ENCODE measurements at regions not wholly inside any gene's neighbourhood (a gene's known extent, or its start where the extent isn't known, plus 50 kb on each side); places are given as distances from the start of the nearest gene placed in this dataset.
"Not testable (repeated sequence)": the region's sequence is repeated elsewhere in the genome, so short reads cannot be mapped to it uniquely, and the experiment has no call there.

GRCh38 chr12:31184667-31185066, 111.0 kb downstream of the DDX11 start:
- H3K36me3 Mint-ChIP-seq; H3K4me1 Mint-ChIP-seq; H3K4me3 ChIP-seq (ENCODE audit: low read length in 2 of 2); H3K27me3 Mint-ChIP-seq; H3K27ac Mint-ChIP-seq; DNase-seq; CTCF ChIA-PET (ENCODE audit: partially characterized antibody); H3K36me3 ChIP-seq (ENCODE audit: insufficient read depth, low read length); H3K27ac ChIP-seq (ENCODE audit: low read depth, low read length); H3K27me3 ChIP-seq (ENCODE audit: insufficient read depth, low read length); H3K9me3 ChIP-seq (ENCODE audit: control insufficient read depth in 1 of 2, low read length in 2 of 2); H3K4me3 Mint-ChIP-seq; H3K9me3 Mint-ChIP-seq; H3K4me1 ChIP-seq (ENCODE audit: insufficient read depth, low read length); POLR2A ChIA-PET (ENCODE audit: partially characterized antibody); intact Hi-C loops (cut with micrococcal nuclease): not testable (repeated sequence)

DNA sequence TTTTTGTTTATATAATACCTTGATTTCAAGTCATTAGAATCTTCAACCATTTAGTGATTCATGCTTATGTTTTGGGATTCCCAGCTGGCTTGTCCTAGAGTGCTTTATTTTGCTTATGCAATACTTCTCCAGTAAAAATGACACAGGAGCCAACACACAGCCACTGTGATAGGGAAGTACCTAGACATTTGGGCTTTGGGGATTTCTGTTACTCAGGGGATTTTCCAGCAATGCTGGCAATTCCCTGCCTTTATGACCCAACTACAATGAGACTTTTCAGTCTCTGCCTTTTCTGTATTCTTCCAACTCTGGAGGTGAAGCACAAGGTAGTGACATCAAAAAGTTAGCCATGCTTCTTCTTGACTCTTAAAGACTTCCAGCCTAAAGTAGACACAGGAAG, 119.0 kb downstream of the DDX11 start:
- H3K9me3 ChIP-seq (ENCODE audit: control insufficient read depth in 1 of 2, low read length in 2 of 2); intact Hi-C loops (cut with micrococcal nuclease); H3K27ac Mint-ChIP-seq; CTCF ChIA-PET (ENCODE audit: partially characterized antibody); H3K27me3 ChIP-seq (ENCODE audit: insufficient read depth, low read length); H3K4me3 ChIP-seq (ENCODE audit: low read length in 2 of 2); H3K4me3 Mint-ChIP-seq; H3K36me3 ChIP-seq (ENCODE audit: insufficient read depth, low read length); H3K4me1 Mint-ChIP-seq; H3K4me1 ChIP-seq (ENCODE audit: insufficient read depth, low read length); H3K36me3 Mint-ChIP-seq; DNase-seq; POLR2A ChIA-PET (ENCODE audit: partially characterized antibody); H3K27ac ChIP-seq (ENCODE audit: low read depth, low read length): not testable (repeated sequence)
- H3K27me3 Mint-ChIP-seq = peaks cover 1 to 13% of the 10 kb centered on the region in 2 donors
- H3K9me3 Mint-ChIP-seq = peaks cover 0 to 10% (median 2%) of the 10 kb centered on the region in 8 donors

DNA sequence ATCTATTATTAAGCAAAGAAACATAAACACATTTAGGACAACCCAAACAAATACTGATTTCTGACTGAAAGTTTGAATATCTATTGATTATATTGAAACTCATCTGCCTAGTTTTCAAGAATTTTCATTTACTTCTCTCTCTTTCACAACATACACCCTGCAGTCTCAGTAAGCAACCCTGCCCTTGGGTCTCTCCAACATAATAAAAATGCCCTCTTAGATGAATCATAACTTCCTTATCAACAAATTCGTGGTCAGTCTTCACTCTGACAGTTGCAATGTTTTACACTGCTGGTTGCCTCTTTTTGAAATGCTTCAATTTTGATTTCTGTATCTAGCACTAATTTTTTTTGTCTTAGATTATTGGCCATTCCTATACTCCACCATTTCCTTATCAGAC, 122.0 kb downstream of the DDX11 start:
- H3K27me3 ChIP-seq (ENCODE audit: insufficient read depth, low read length); CTCF ChIA-PET (ENCODE audit: partially characterized antibody); H3K4me1 Mint-ChIP-seq; H3K27ac ChIP-seq (ENCODE audit: low read depth, low read length); POLR2A ChIA-PET (ENCODE audit: partially characterized antibody); H3K4me3 ChIP-seq (ENCODE audit: low read length in 2 of 2); H3K9me3 ChIP-seq (ENCODE audit: control insufficient read depth in 1 of 2, low read length in 2 of 2); H3K27ac Mint-ChIP-seq; intact Hi-C loops (cut with micrococcal nuclease); H3K9me3 Mint-ChIP-seq; H3K4me1 ChIP-seq (ENCODE audit: insufficient read depth, low read length); H3K36me3 ChIP-seq (ENCODE audit: insufficient read depth, low read length); H3K36me3 Mint-ChIP-seq; H3K4me3 Mint-ChIP-seq: not testable (repeated sequence)
- peaks cover 6 to 17% of the 10 kb centered on the region in 2 donors for H3K27me3 Mint-ChIP-seq
- DNase-seq = peak in 1 of 5 donors; percentile 30

GRCh38 chr12:31199476-31199875, 125.8 kb downstream of the DDX11 start:
- H3K4me3 Mint-ChIP-seq; POLR2A ChIA-PET (ENCODE audit: partially characterized antibody); H3K4me3 ChIP-seq (ENCODE audit: low read length in 2 of 2); intact Hi-C loops (cut with micrococcal nuclease); CTCF ChIA-PET (ENCODE audit: partially characterized antibody); H3K9me3 ChIP-seq (ENCODE audit: control insufficient read depth in 1 of 2, low read length in 2 of 2); H3K27me3 ChIP-seq (ENCODE audit: insufficient read depth, low read length); H3K4me1 ChIP-seq (ENCODE audit: insufficient read depth, low read length); H3K36me3 Mint-ChIP-seq; H3K9me3 Mint-ChIP-seq; DNase-seq; H3K36me3 ChIP-seq (ENCODE audit: insufficient read depth, low read length); H3K4me1 Mint-ChIP-seq; H3K27ac ChIP-seq (ENCODE audit: low read depth, low read length): not testable (repeated sequence)
- Mint-ChIP-seq H3K27me3 (peaks cover 17 to 23% of the 10 kb centered on the region in 2 donors), H3K27ac (peak overlapping the region in 1 of 7 donors; percentile 15)

- H3K9me3 Mint-ChIP-seq = peaks cover 0 to 3% (median 0%) of the 10 kb centered on the region in 8 donors
Measured at GRCh38 chr12:31201382-31201781, 124.6 kb downstream of the SINHCAF start.

DNA sequence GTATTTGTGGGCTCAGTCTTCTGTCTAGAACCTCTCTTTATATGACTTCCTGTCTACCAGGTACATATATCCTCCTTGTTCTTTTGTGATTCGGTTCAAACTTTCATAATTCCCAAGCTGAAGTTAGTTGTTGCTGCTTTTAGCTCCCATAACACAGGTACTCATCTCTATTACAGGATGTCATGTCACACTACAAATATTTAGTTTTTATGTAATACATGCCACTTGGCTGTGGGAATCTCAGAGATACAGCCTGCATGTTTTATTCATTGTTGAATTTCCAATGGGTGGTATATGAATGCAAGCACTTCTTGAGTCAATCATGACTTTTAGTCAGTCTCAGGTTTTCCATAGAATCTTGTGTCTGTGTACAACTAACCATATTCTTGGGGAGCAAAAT, 122.7 kb downstream of the SINHCAF start:
- Histone ChIP-seq H3K27ac (ENCODE audit: low read depth, low read length) (no peak overlapping the region), H3K27me3 (ENCODE audit: insufficient read depth, low read length) (no peaks in the 10 kb centered on the region), H3K36me3 (ENCODE audit: insufficient read depth, low read length) (no peaks in the 10 kb centered on the region), H3K4me1 (ENCODE audit: insufficient read depth, low read length) (no peaks in the 10 kb centered on the region), H3K9me3 (ENCODE audit: control insufficient read depth in 1 of 2, low read length in 2 of 2) (no peaks in the 10 kb centered on the region), H3K4me3 (ENCODE audit: low read length in 2 of 2) (no peak overlapping the region)
- Mint-ChIP-seq H3K36me3 (no peaks in the 10 kb centered on the region), H3K4me3 (no peak overlapping the region), H3K4me1 (peaks cover 5 to 8% (median 7%) of the 10 kb centered on the region in 4 donors), H3K27ac (no peak overlapping the region), H3K27me3 (peaks cover 17 to 30% of the 10 kb centered on the region in 2 donors), H3K9me3 (peaks cover 0 to 3% (median 0%) of the 10 kb centered on the region in 8 donors)
- ChIA-PET CTCF (ENCODE audit: partially characterized antibody) (no interaction called here), POLR2A (ENCODE audit: partially characterized antibody) (no interaction called here)
- intact Hi-C loops (cut with micrococcal nuclease) = no loop called here
- no peak for DNase-seq

More at GRCh38 chr12:31201382-31201781, 124.6 kb downstream of the SINHCAF start:
- Histone ChIP-seq H3K4me1 (ENCODE audit: insufficient read depth, low read length) (no peaks in the 10 kb centered on the region), H3K27me3 (ENCODE audit: insufficient read depth, low read length) (no peaks in the 10 kb centered on the region), H3K36me3 (ENCODE audit: insufficient read depth, low read length) (no peaks in the 10 kb centered on the region), H3K27ac (ENCODE audit: low read depth, low read length) (no peak overlapping the region), H3K4me3 (ENCODE audit: low read length in 2 of 2) (no peak overlapping the region), H3K9me3 (ENCODE audit: control insufficient read depth in 1 of 2, low read length in 2 of 2) (no peaks in the 10 kb centered on the region)
- Mint-ChIP-seq H3K27me3 (peaks cover 17 to 28% of the 10 kb centered on the region in 2 donors), H3K4me1 (peaks cover 5 to 8% (median 7%) of the 10 kb centered on the region in 4 donors), H3K4me3 (no peak overlapping the region), H3K36me3 (no peaks in the 10 kb centered on the region), H3K27ac (no peak overlapping the region)
- DNase-seq = no peak
- ChIA-PET POLR2A (ENCODE audit: partially characterized antibody) (no interaction called here), CTCF (ENCODE audit: partially characterized antibody) (no interaction called here)
- intact Hi-C loops (cut with micrococcal nuclease) = no loop called here

DNA sequence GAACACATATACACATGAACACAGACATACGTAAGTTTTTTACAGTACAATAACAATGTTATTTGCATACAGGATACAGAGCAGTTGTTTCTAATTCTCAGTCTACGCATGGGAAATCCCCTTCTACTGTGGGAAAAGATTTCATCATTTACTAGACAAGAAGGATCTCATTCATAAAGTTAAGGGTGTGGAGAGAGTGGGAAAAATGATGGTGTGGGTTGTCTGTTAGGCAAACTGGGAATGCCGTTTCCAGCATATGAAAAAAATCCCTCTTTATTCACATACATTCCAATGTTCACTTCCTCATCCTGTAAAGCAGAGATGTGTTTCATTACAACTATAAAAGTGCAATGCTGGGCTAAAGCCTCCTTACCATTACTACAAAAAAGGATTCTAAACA, 120.9 kb downstream of the SINHCAF start:
- Mint-ChIP-seq H3K36me3 (no peaks in the 10 kb centered on the region), H3K27me3 (peaks cover 14 to 22% of the 10 kb centered on the region in 2 donors), H3K4me3 (no peak overlapping the region), H3K9me3 (no peaks in the 10 kb centered on the region), H3K27ac (no peak overlapping the region), H3K4me1 (peaks cover 5 to 8% (median 7%) of the 10 kb centered on the region in 4 donors)
- Histone ChIP-seq H3K4me1 (ENCODE audit: insufficient read depth, low read length) (no peaks in the 10 kb centered on the region), H3K9me3 (ENCODE audit: control insufficient read depth in 1 of 2, low read length in 2 of 2) (no peaks in the 10 kb centered on the region), H3K4me3 (ENCODE audit: low read length in 2 of 2) (no peak overlapping the region), H3K27me3 (ENCODE audit: insufficient read depth, low read length) (no peaks in the 10 kb centered on the region), H3K27ac (ENCODE audit: low read depth, low read length) (no peak overlapping the region), H3K36me3 (ENCODE audit: insufficient read depth, low read length) (no peaks in the 10 kb centered on the region)
- ChIA-PET POLR2A (ENCODE audit: partially characterized antibody) (no interaction called here), CTCF (ENCODE audit: partially characterized antibody) (no interaction called here)
- no peak for DNase-seq
- intact Hi-C loops (cut with micrococcal nuclease) = no loop called here

DNA sequence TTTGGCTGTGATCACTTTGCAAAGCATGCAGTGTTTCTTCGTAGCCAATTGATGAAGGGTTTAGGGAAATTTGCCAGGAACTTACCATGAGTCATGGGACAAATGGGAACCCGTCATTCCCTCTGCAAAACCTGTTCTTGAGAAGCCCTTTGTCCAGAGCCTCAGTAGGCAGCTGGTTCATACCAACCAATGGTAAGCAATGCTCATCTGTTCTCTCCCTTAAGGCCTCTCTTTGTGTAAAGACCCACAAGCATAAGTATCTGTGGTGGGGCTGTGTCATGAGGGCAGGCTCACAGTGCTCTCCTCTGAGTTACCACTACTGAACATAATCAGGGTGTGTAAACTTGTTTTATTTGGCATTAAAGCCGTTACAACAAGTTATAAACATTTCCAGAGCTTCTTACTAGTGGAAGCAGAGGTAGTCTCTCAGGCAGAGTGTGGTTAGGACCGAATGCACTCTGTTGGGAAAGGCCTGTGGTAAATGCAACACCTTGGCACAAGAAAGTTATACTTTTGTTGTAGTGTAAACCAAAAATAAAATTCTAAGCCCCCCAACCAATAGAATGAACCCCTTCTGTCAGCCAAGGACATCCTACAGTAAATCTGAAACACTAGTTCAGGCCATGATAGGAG, 119.8 kb downstream of the SINHCAF start:
- DNase-seq = no peak
- Histone ChIP-seq H3K4me3 (ENCODE audit: low read length in 2 of 2) (no peak overlapping the region), H3K36me3 (ENCODE audit: insufficient read depth, low read length) (no peaks in the 10 kb centered on the region), H3K4me1 (ENCODE audit: insufficient read depth, low read length) (no peaks in the 10 kb centered on the region), H3K9me3 (ENCODE audit: control insufficient read depth in 1 of 2, low read length in 2 of 2) (no peaks in the 10 kb centered on the region), H3K27me3 (ENCODE audit: insufficient read depth, low read length) (no peaks in the 10 kb centered on the region), H3K27ac (ENCODE audit: low read depth, low read length) (no peak overlapping the region)
- intact Hi-C loops (cut with micrococcal nuclease) = no loop called here
- Mint-ChIP-seq H3K27ac (no peak overlapping the region), H3K27me3 (peaks cover 12 to 22% of the 10 kb centered on the region in 2 donors), H3K9me3 (no peaks in the 10 kb centered on the region), H3K4me3 (no peak overlapping the region), H3K36me3 (no peaks in the 10 kb centered on the region), H3K4me1 (peaks cover 5 to 8% (median 7%) of the 10 kb centered on the region in 4 donors)
- ChIA-PET POLR2A (ENCODE audit: partially characterized antibody) (no interaction called here), CTCF (ENCODE audit: partially characterized antibody) (interaction anchor here (2.6 kb wide), 1 partner anchor 66 kb away, joined by 8 read pairs; no protein-coding TSS in a partner anchor)
